ENCODE measurements at regions not wholly inside any gene's neighbourhood (a gene's known extent, or its start where the extent isn't known, plus 50 kb on each side); places are given as distances from the start of the nearest gene placed in this dataset.

GRCh38 chr3:72313308-72313707, 528.4 kb upstream of the PROK2 start:
- H3K9me3 ChIP-seq (ENCODE audit: control insufficient read depth, low read depth, low read length), result no peaks in the 10 kb centered on the region
- H2BK15ac ChIP-seq (ENCODE audit: low read depth, low read length), result no peak overlapping the region
- H3K9me3 Mint-ChIP-seq, result no peaks in the 10 kb centered on the region
- no peak overlapping the region for H3K4me3 Mint-ChIP-seq
- H2AFZ ChIP-seq (ENCODE audit: low read length), result no peak overlapping the region
- H2BK12ac ChIP-seq (ENCODE audit: insufficient read length, low read depth, low read length), result no peak overlapping the region
- H2BK5ac ChIP-seq (ENCODE audit: insufficient read length, low read length), result no peak overlapping the region
- H3K79me2 ChIP-seq (ENCODE audit: insufficient read depth, low read length), result no peaks in the 10 kb centered on the region
- H3K4me1 ChIP-seq (ENCODE audit: insufficient read depth, low read length), result no peaks in the 10 kb centered on the region
- no peak overlapping the region for H3K56ac ChIP-seq (ENCODE audit: insufficient read length, low read depth, low read length)
- no peaks in the 10 kb centered on the region for H4K20me1 ChIP-seq (ENCODE audit: control insufficient read depth, insufficient read depth, insufficient read length)
- H2BK120ac ChIP-seq (ENCODE audit: low read depth, low read length, poor library complexity, severe bottlenecking), result no peak overlapping the region
- no peak overlapping the region for H3K9ac ChIP-seq (ENCODE audit: extremely low read depth, insufficient read length, low read length)
- DNase-seq, result no peak
- no peaks in the 10 kb centered on the region for H3K36me3 Mint-ChIP-seq (ENCODE audit: insufficient read depth in 1 of 3, low read depth in 3 of 3)
- no peaks in the 10 kb centered on the region for H3K79me1 ChIP-seq (ENCODE audit: insufficient read depth, low read depth, low read length, poor library complexity, severe bottlenecking)
- WGBS (ENCODE audit: extremely low coverage, insufficient read length, low lambda C conversion rate), result no CpG with 5 or more reads among the region's 1 CpG
- no peak overlapping the region for H2AK5ac ChIP-seq (ENCODE audit: insufficient read length, low read length)
- H3K27ac ChIP-seq (ENCODE audit: insufficient read length, low read depth, low read length), result no peak overlapping the region
- no peaks in the 10 kb centered on the region for H3K23me2 ChIP-seq (ENCODE audit: insufficient read length, low read depth, low read length, poor library complexity, severe bottlenecking)
- H3K4me2 ChIP-seq (ENCODE audit: insufficient read depth, insufficient read length, low read length), result no peak overlapping the region
- H3K23ac ChIP-seq (ENCODE audit: insufficient read length, low read depth, low read length), result no peak overlapping the region
- no peak overlapping the region for H3K18ac ChIP-seq (ENCODE audit: insufficient read length, low read depth, low read length)
- no peaks in the 10 kb centered on the region for H3K27me3 ChIP-seq (ENCODE audit: insufficient read depth, low read length)
- peaks cover 4% of the 10 kb centered on the region; the same call in 1 of the 2 replicates for H3K27me3 Mint-ChIP-seq (ENCODE audit: low read depth)
- TF ChIP-seq, protein P1, sequence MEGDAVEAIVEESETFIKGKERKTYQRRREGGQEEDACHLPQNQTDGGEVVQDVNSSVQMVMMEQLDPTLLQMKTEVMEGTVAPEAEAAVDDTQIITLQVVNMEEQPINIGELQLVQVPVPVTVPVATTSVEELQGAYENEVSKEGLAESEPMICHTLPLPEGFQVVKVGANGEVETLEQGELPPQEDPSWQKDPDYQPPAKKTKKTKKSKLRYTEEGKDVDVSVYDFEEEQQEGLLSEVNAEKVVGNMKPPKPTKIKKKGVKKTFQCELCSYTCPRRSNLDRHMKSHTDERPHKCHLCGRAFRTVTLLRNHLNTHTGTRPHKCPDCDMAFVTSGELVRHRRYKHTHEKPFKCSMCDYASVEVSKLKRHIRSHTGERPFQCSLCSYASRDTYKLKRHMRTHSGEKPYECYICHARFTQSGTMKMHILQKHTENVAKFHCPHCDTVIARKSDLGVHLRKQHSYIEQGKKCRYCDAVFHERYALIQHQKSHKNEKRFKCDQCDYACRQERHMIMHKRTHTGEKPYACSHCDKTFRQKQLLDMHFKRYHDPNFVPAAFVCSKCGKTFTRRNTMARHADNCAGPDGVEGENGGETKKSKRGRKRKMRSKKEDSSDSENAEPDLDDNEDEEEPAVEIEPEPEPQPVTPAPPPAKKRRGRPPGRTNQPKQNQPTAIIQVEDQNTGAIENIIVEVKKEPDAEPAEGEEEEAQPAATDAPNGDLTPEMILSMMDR (conservative IDR thresholded peaks at IDR 0.05), result no peak
- no peak overlapping the region for H3K27ac Mint-ChIP-seq
- H4K5ac ChIP-seq (ENCODE audit: insufficient read length, low read depth, low read length), result no peak overlapping the region
- H3K14ac ChIP-seq (ENCODE audit: insufficient read depth, low read length), result no peak overlapping the region
- peaks cover 4 to 5% of the 10 kb centered on the region in 2 experiments for H3K4me1 Mint-ChIP-seq
- no peak overlapping the region for H3K4ac ChIP-seq (ENCODE audit: low read depth, low read length)
- H4K8ac ChIP-seq (replicated peaks; ENCODE audit: insufficient read length, low read depth, low read length), result no peak overlapping the region
- no peak overlapping the region for H4K91ac ChIP-seq (ENCODE audit: insufficient read length, low read depth, low read length)
- H3T11ph ChIP-seq (ENCODE audit: low read length), result no peak overlapping the region
- no peak overlapping the region for H2BK20ac ChIP-seq (ENCODE audit: low read depth, low read length, poor library complexity, severe bottlenecking)

Measured in H9 (cell line).